ENCODE measurements at regions not wholly inside any gene's neighbourhood (a gene's known extent, or its start where the extent isn't known, plus 50 kb on each side); places are given as distances from the start of the nearest gene placed in this dataset.
A peak's percentile ranks its signal among the peaks of the same experiment; 100 is the strongest.

DNA sequence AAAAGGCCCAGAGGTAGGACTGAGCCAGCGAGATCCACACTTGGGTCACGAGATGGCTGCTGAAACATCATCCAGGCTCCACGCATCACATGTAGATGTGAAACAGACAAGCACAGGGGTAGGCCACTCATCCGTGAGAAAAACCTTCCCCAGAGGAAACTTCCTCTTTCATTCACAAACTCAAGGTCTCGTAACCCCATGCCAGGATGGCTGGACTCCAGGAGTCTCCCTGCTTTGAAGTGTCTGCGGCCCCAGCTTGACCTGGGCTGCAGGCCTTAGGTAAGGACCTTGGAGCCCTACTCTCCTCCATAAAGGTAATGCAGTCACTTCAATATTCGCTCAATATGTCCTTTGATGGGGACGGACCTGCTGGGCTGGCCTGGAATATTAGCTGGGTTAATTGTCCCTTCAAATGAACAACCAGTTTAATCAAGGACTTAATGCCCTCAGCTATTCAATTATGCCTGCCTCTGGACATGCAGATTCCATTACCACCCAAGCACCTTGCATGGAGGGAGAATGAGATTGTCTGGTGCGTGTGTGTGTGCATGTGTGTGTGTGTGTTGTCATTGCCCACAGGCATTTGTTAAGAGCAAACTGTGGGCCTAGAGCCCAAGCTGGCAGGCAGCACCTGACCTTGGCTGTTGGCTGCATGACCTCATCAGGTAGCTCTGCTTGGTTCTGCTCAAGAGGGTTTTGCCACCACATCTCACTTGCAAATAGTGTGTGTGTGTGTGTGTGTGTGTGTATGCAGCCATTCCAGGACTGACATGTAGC, 186.9 kb upstream of the TLE3 start:
- POLR2A ChIA-PET, result no interaction called here
- H3K27ac Mint-ChIP-seq, result no peak overlapping the region
- H3K4me1 Mint-ChIP-seq (ENCODE audit: low read depth), result peaks cover 13% of the 10 kb centered on the region
- no peaks in the 10 kb centered on the region for H3K27me3 Mint-ChIP-seq
- intact Hi-C loops (cut with micrococcal nuclease), result no loop called here
- no peak overlapping the region for H3K4me3 Mint-ChIP-seq
- CTCF ChIA-PET, result interaction anchor here (0.6 kb wide), 1 partner anchor 79 kb away, joined by 4 read pairs; no protein-coding TSS in a partner anchor
- DNase-seq, result peak; percentile 6
- no peaks in the 10 kb centered on the region for H3K36me3 Mint-ChIP-seq
- H3K9me3 Mint-ChIP-seq, result no peaks in the 10 kb centered on the region

DNA sequence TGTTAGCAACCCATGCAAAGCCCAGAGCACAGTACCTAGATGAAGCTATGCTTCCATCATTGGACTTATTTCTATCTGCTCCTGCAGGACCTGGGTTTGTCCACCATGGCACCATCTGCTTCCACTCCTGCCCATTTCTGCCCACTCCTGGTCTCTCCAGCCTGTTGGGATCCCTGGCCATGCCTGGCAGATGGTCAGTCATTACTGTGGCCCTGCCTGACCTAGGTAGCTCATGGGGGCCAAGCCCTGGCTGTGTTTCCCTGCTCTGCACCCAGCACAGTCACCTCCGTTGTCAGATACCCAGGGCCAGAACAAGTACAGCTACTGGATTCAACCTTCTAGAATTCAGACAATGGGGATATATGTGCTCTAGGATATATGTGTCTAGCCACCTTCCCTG, 185.8 kb upstream of the TLE3 start:
- CTCF ChIA-PET, result no interaction called here
- Mint-ChIP-seq H3K36me3 (no peaks in the 10 kb centered on the region), H3K4me3 (no peak overlapping the region), H3K4me1 (ENCODE audit: low read depth) (peaks cover 13% of the 10 kb centered on the region), H3K27me3 (no peaks in the 10 kb centered on the region), H3K27ac (no peak overlapping the region), H3K9me3 (no peaks in the 10 kb centered on the region)
- peak; percentile 0 for DNase-seq
- intact Hi-C loops (cut with micrococcal nuclease), result no loop called here
- POLR2A ChIA-PET, result no interaction called here

DNA sequence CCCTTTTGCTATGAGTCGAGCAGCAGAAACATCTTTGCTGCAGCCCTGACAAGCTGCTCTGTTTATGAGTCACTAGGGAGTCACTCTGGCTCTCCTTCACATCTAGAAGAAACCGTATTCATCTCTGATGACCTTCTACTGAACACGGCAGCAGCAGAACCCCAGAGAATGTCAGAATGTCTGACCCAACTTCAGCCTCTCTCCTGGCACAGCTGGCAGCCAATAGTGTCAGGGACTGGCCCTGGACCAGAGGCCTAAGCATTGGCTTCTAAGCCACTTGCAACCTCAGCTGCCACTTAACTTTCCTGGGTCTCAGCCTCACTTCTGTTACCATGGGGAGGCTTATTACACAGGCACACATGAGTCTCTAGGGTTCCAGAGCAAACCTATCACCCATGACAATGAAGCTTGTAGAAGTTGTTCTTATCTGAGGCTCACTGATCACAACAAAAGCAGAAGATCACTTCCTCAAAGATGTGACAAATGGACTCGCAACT, 184.1 kb upstream of the TLE3 start:
- Mint-ChIP-seq H3K36me3 (no peaks in the 10 kb centered on the region), H3K4me3 (no peak overlapping the region), H3K4me1 (ENCODE audit: low read depth) (peaks cover 13% of the 10 kb centered on the region), H3K27me3 (no peaks in the 10 kb centered on the region), H3K9me3 (no peaks in the 10 kb centered on the region), H3K27ac (no peak overlapping the region)
- POLR2A ChIA-PET, result interaction anchor here (0.5 kb wide), 1 partner anchor 184 kb away, joined by 5 read pairs; the partner anchor contains the start of gene TLE3
- CTCF ChIA-PET, result no interaction called here
- peak; percentile 50 for DNase-seq
- intact Hi-C loops (cut with micrococcal nuclease), result no loop called here

DNA sequence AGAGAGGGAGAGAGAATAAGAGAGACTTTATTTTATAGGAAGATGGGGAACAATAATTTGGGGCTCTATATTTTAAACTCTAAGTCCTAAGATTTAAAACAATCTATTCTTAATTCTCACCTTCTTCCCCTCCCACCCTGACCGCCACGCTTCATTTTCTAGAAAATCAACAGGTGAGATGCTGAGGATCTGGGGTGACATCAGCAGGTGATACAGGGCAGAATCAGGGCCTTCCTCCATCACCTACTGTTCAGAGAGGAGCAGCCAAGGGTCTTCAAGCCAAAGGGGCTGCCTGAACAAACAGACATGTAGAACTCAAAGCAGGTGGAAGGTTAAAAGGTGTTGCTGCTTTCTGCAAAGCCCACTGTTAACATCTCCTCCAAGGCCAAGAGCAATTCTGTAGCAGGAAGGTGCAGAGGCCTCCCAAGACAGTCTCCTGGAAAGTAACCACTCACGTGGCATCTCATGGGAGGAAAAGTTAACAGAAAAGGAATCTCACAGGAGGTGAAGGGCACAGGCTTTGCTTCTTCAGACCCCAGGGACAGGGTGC, 183.6 kb upstream of the TLE3 start:
- intact Hi-C loops (cut with micrococcal nuclease), result no loop called here
- Mint-ChIP-seq H3K9me3 (no peaks in the 10 kb centered on the region), H3K27ac (no peak overlapping the region), H3K4me3 (no peak overlapping the region), H3K27me3 (no peaks in the 10 kb centered on the region), H3K36me3 (no peaks in the 10 kb centered on the region), H3K4me1 (ENCODE audit: low read depth) (peaks cover 13% of the 10 kb centered on the region)
- CTCF ChIA-PET, result no interaction called here
- no peak for DNase-seq
- POLR2A ChIA-PET, result no interaction called here

DNA sequence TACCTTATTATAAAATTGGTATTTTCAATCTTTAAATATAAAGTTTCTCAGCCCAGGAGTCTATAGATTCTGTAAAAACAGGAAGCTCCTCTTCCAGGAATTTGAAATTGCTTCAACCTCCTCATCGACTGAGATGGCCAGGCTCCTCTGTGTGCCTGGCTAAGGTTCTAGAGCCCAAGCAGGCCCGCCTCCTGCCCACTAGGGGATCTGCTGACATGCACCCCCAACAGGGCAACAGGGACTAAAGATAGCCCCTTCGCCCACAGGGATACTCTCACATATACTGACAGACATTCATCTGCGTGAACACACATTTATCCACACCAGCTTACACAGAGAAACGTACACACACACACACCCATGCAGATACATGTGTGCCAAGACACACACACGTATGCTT, 183.1 kb upstream of the TLE3 start:
- H3K36me3 Mint-ChIP-seq, result no peaks in the 10 kb centered on the region
- intact Hi-C loops (cut with micrococcal nuclease), result no loop called here
- CTCF ChIA-PET, result no interaction called here
- peaks cover 13% of the 10 kb centered on the region for H3K4me1 Mint-ChIP-seq (ENCODE audit: low read depth)
- peak; percentile 5 for DNase-seq
- no peaks in the 10 kb centered on the region for H3K27me3 Mint-ChIP-seq
- no peak overlapping the region for H3K4me3 Mint-ChIP-seq
- H3K27ac Mint-ChIP-seq, result no peak overlapping the region
- H3K9me3 Mint-ChIP-seq, result no peaks in the 10 kb centered on the region
- POLR2A ChIA-PET, result no interaction called here

GRCh38 chr15:70279096-70279495, 181.4 kb upstream of the TLE3 start:
- Mint-ChIP-seq H3K27me3 (no peaks in the 10 kb centered on the region), H3K4me1 (ENCODE audit: low read depth) (peaks cover 10% of the 10 kb centered on the region), H3K36me3 (no peaks in the 10 kb centered on the region), H3K9me3 (no peaks in the 10 kb centered on the region), H3K27ac (no peak overlapping the region), H3K4me3 (no peak overlapping the region)
- intact Hi-C loops (cut with micrococcal nuclease), result no loop called here
- ChIA-PET POLR2A (no interaction called here), CTCF (no interaction called here)
- DNase-seq, result no peak

DNA sequence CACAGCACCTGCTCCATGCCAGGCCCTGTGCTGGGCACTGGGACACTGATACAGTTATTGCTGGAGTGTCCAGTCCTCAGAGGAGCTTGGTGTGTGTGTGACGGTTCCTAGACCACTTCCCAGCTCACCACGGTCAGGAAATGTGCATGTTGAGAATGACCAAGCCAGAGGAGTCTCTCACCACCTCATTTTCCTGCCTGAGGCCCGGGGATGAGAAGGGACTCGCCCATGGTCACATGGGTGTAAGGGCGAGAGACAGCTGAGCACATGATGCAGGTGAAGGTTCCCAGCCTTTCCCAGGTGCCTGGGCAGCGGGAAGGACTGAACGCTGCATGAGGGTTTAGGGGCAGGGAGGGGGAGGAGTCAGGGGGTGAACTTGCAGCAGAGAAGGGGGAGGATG, 180.9 kb upstream of the TLE3 start:
- H3K4me3 Mint-ChIP-seq, result no peak overlapping the region
- CTCF ChIA-PET, result interaction anchor here (1.1 kb wide), 1 partner anchor 189 kb away, joined by 3 read pairs; no protein-coding TSS in a partner anchor
- H3K36me3 Mint-ChIP-seq, result no peaks in the 10 kb centered on the region
- DNase-seq, result no peak
- H3K27ac Mint-ChIP-seq, result no peak overlapping the region
- H3K4me1 Mint-ChIP-seq (ENCODE audit: low read depth), result peaks cover 10% of the 10 kb centered on the region
- no peaks in the 10 kb centered on the region for H3K9me3 Mint-ChIP-seq
- POLR2A ChIA-PET, result no interaction called here
- no peaks in the 10 kb centered on the region for H3K27me3 Mint-ChIP-seq
- intact Hi-C loops (cut with micrococcal nuclease), result no loop called here

DNA sequence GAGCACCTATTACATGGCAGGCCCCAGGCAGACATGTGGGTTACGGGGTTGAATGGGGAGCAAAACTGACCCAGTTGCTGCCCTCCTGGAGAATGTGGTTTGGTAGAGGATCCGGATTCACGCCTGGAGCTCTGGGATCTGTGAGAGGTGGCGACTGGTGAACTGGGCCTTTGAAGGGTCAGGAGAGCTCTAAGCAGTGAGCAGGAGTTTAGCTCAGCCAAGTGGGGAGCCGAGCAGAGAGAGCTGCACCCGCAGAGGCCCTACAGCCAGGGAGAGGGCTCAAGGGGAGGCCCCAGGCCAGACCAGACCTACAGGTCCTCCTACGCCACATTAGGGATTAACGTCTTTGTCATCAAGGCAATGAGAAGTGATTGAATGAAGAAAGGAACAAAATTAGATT, 179.8 kb upstream of the TLE3 start:
- Mint-ChIP-seq H3K4me3 (no peak overlapping the region), H3K27me3 (no peaks in the 10 kb centered on the region), H3K9me3 (no peaks in the 10 kb centered on the region), H3K4me1 (ENCODE audit: low read depth) (peaks cover 10% of the 10 kb centered on the region), H3K36me3 (no peaks in the 10 kb centered on the region), H3K27ac (no peak overlapping the region)
- intact Hi-C loops (cut with micrococcal nuclease), result no loop called here
- ChIA-PET POLR2A (no interaction called here), CTCF (interaction anchor here (1.1 kb wide), 1 partner anchor 190 kb away, joined by 3 read pairs; no protein-coding TSS in a partner anchor)
- no peak for DNase-seq

DNA sequence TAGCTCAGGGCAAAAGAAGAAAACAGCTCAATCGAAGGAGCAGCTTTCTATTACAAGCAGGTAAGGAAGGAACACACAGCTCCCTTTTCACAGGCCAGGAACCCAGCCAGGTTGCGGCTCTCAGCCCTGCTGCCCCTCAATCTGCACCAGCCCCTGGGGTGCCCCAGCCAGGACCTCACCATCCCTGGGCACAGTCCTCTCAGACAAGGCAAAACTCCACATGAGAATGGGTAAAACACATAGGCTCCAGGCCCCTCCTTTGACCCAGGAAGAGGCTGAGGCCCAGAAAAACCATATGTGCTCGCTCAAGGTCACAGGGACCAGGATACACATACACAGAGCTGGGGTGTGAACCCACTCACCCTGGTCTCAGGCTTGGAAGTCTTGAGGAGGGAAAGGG, 178.7 kb upstream of the TLE3 start:
- no peak overlapping the region for H3K4me3 Mint-ChIP-seq
- POLR2A ChIA-PET, result no interaction called here
- no peaks in the 10 kb centered on the region for H3K27me3 Mint-ChIP-seq
- H3K36me3 Mint-ChIP-seq, result no peaks in the 10 kb centered on the region
- no peaks in the 10 kb centered on the region for H3K9me3 Mint-ChIP-seq
- peaks cover 5% of the 10 kb centered on the region for H3K4me1 Mint-ChIP-seq (ENCODE audit: low read depth)
- intact Hi-C loops (cut with micrococcal nuclease), result no loop called here
- CTCF ChIA-PET, result no interaction called here
- no peak overlapping the region for H3K27ac Mint-ChIP-seq
- DNase-seq, result no peak

DNA sequence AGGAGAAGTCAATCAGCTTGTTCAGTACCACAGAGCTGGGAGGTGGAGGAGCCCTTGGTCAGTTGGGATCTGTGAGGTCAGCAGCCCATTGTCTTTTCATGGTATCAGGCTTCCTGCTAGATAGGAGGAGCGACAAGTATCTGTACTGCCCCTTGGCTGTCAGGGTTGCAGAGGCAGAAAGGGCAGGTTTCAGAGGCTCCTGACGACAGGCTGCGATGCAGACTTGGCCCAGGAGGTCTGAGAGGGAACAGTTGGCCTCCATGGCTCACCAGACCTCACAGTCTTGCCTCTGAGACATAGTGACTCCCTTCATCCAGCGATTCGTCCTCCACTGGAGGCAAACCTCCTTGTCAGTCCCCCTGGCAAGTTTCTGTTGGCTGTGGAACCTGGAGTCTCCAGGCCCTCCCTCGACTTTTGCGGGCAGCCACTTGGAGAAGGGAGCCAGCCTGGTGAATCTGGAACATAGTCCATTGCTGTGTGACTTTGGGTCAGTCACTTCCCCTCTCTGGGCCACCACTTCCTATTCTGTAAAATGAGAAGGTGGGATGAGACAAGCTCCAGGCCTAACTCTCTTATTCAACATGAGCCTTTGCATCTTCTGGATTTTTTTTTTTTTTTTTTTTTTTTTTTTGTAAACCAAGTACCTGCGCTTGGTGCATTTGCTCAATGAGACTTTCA, 177.9 kb upstream of the TLE3 start:
- CTCF ChIA-PET, result no interaction called here
- Mint-ChIP-seq H3K4me1 (ENCODE audit: low read depth) (no peaks in the 10 kb centered on the region), H3K27ac (no peak overlapping the region), H3K4me3 (no peak overlapping the region), H3K36me3 (no peaks in the 10 kb centered on the region), H3K9me3 (no peaks in the 10 kb centered on the region), H3K27me3 (no peaks in the 10 kb centered on the region)
- intact Hi-C loops (cut with micrococcal nuclease), result no loop called here
- no peak for DNase-seq
- POLR2A ChIA-PET, result no interaction called here

DNA sequence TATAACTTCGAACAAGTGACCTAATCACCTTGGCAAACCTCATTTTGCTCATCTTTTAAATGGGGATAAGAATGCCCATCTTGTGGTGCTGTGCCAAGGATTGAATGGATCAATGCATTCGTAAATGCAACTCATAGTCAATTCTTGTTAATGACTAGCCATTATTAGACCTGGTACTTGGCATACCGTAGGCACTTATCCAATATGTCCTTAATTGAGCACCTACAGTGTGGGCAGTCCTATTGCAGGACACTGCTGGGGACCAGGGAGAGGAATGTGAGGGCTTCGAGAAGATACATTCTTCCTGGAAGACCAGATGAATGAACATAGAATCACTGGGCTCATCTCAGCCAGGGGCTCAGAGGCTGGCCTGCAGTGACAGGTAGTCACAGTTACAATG, 177.2 kb upstream of the TLE3 start:
- Mint-ChIP-seq H3K4me3 (no peak overlapping the region), H3K4me1 (ENCODE audit: low read depth) (no peaks in the 10 kb centered on the region), H3K27me3 (no peaks in the 10 kb centered on the region), H3K36me3 (no peaks in the 10 kb centered on the region), H3K9me3 (no peaks in the 10 kb centered on the region), H3K27ac (no peak overlapping the region)
- POLR2A ChIA-PET, result no interaction called here
- CTCF ChIA-PET, result no interaction called here
- intact Hi-C loops (cut with micrococcal nuclease), result no loop called here
- no peak for DNase-seq

- H3K4me1 Mint-ChIP-seq (ENCODE audit: low read depth), result no peaks in the 10 kb centered on the region
- intact Hi-C loops (cut with micrococcal nuclease), result no loop called here
Observed at GRCh38 chr15:70274255-70274880, 176.7 kb upstream of the TLE3 start.

More at GRCh38 chr15:70274255-70274880, 176.7 kb upstream of the TLE3 start:
- ChIA-PET CTCF (interaction anchor here (0.6 kb wide), 1 partner anchor 186 kb away, joined by 3 read pairs; no protein-coding TSS in a partner anchor), POLR2A (interaction anchor here (1.3 kb wide), 1 partner anchor 176 kb away, joined by 3 read pairs; the partner anchor contains the start of gene TLE3)
- no peak overlapping the region for H3K4me3 Mint-ChIP-seq
- H3K9me3 Mint-ChIP-seq, result no peaks in the 10 kb centered on the region
- DNase-seq, result no peak
- H3K27me3 Mint-ChIP-seq, result no peaks in the 10 kb centered on the region
- H3K36me3 Mint-ChIP-seq, result no peaks in the 10 kb centered on the region
- no peak overlapping the region for H3K27ac Mint-ChIP-seq
